OCI-LY7 (cell line): ENCODE measurements at regions not wholly inside any gene's neighbourhood (a gene's known extent, or its start where the extent isn't known, plus 50 kb on each side); places are given as distances from the start of the nearest gene placed in this dataset.

Source experiments
- EZH2phosphoT487 ChIP-seq: fragments of 200-600 bp; sonication (generic); IDR thresholded peaks from 2 replicates; pipeline ENCODE4 v1.6.1; 2018; ENCODE audit warnings: low read depth, borderline replicate concordance, mild to moderate bottlenecking, mixed run types, antibody characterized with exemption, low read length, moderate library complexity, mixed read lengths
- TF ChIP-seq, protein P1 (sequence below): fragments of 200-600 bp; sonication (generic); conservative IDR thresholded peaks from 2 replicates; pipeline ENCODE4 v1.5.1; 2014; ENCODE audit warnings: mild to moderate bottlenecking, antibody characterized with exemption, low read length, moderate library complexity, mixed read lengths

DNA sequence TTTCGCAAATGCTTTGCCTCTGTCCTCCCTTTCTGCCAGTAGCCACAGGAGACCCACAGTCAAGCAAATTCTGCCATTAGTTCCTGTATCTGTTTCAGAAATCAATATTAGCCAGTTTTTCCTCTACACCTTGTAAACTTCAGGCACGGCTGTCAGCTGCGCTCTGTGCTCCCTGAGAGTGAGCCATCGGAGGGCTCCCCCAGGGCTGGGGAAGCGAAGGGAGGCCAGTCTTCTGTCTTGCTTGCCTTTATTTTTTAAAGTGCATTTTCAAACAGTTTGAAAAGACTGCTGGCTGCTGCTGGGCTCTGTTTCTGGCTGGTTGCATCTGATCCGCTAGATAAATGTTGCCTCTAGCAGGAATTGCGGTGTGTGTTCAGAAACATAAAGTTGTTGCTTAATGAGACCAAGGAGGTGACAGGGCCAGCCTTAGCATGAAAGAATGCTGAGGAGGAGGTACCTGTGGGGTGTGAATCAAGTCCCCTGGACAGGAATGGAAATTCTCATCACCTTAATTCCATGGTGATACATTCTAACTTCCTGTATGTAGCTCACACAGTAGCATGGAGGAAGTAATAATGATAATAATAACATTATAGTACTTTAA lies 421.7 kb upstream of the KIF2A start:
- TF ChIP-seq, protein P1, sequence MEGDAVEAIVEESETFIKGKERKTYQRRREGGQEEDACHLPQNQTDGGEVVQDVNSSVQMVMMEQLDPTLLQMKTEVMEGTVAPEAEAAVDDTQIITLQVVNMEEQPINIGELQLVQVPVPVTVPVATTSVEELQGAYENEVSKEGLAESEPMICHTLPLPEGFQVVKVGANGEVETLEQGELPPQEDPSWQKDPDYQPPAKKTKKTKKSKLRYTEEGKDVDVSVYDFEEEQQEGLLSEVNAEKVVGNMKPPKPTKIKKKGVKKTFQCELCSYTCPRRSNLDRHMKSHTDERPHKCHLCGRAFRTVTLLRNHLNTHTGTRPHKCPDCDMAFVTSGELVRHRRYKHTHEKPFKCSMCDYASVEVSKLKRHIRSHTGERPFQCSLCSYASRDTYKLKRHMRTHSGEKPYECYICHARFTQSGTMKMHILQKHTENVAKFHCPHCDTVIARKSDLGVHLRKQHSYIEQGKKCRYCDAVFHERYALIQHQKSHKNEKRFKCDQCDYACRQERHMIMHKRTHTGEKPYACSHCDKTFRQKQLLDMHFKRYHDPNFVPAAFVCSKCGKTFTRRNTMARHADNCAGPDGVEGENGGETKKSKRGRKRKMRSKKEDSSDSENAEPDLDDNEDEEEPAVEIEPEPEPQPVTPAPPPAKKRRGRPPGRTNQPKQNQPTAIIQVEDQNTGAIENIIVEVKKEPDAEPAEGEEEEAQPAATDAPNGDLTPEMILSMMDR, result no peak
- TF ChIP-seq EZH2phosphoT487, result no peak
